Transverse colon (tissue), 4 donors: ENCODE measurements at regions not wholly inside any gene's neighbourhood (a gene's known extent, or its start where the extent isn't known, plus 50 kb on each side); places are given as distances from the start of the nearest gene placed in this dataset.

Experiments used
- CTCF ChIP-seq, 5 experiments: fragments of 200-600 bp in 3 of 5; fragments of 450-650 bp in 2 of 5; sonication (generic) in 3 of 5; IDR thresholded peaks; 1 replicate in 2 of 5; 2 replicates in 3 of 5; pipeline ENCODE4 v1.5.1; 2016 to 2017; ENCODE audit warnings: antibody characterized with exemption in 5 of 5, inconsistent platforms in 3 of 5, mild to moderate bottlenecking in 2 of 5, moderate library complexity in 1 of 5
- EP300 ChIP-seq: sonication (generic); formaldehyde crosslinking; IDR thresholded peaks from one replicate; pipeline ENCODE4 v1.6.1; 2017; ENCODE audit warnings: antibody characterized with exemption, low read depth
- POLR2A ChIP-seq: fragments of 450-650 bp; IDR thresholded peaks from one replicate; pipeline ENCODE4 v1.6.1; 2016; ENCODE audit warnings: antibody characterized with exemption, mild to moderate bottlenecking, moderate library complexity
- POLR2AphosphoS5 ChIP-seq, 3 donors: sonication (generic); formaldehyde crosslinking; IDR thresholded peaks; one replicate each; pipeline ENCODE4 v1.6.1; 2016; ENCODE audit warnings: antibody characterized with exemption in 3 of 3

- TF ChIP-seq POLR2A (no peak), POLR2AphosphoS5 (IDR thresholded peaks at IDR 0.05) (no peak), CTCF (IDR thresholded peaks at IDR 0.05) (no peak), EP300 (no peak)
Observed at GRCh38 chr2:164054651-164055050, 318.8 kb upstream of the FIGN start.
